NCI-H1417 (cell line): ENCODE measurements at regions not wholly inside any gene's neighbourhood (a gene's known extent, or its start where the extent isn't known, plus 50 kb on each side); places are given as distances from the start of the nearest gene placed in this dataset.
"Not testable (repeated sequence)": the region's sequence is repeated elsewhere in the genome, so short reads cannot be mapped to it uniquely, and the experiment has no call there.

Source experiments
- DNase-seq, 3 experiments: peaks; one replicate each; lab custom pipeline; 2025; lab: John Stamatoyannopoulos, UW

GRCh38 chr10:56469482-56469881 lies 108.4 kb upstream of the ZWINT start:
- DNase-seq: peak in 1 of 3 experiments; percentile 1

GRCh38 chr10:56466005-56466404 lies 104.9 kb upstream of the ZWINT start:
- DNase-seq: no peak

GRCh38 chr10:56449770-56450169 lies 88.7 kb upstream of the ZWINT start:
- DNase-seq: peak in 1 of 3 experiments; percentile 11

DNA sequence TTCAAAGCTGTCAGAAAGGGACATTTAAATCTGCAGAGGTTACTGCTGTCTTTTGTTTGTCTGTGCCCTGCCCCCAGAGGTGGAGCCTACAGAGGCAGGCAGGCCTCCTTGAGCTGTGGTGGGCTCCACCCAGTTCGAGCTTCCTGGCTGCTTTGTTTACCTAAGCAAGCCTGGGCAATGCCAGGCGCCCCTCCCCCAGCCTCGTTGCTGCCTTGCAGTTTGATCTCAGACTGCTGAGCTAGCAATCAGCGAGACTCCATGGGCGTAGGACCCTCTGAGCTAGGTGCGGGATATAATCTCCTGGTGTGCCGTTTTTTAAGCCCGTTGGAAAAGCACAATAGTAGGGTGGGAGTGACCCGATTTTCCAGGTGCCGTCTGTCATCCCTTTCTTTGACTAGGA lies 86.6 kb upstream of the ZWINT start:
- not testable (repeated sequence) for DNase-seq

GRCh38 chr10:56441337-56441736 lies 80.3 kb upstream of the ZWINT start:
- DNase-seq: peak in 1 of 3 experiments; percentile 2
